ENCODE measurements at regions not wholly inside any gene's neighbourhood (a gene's known extent, or its start where the extent isn't known, plus 50 kb on each side); places are given as distances from the start of the nearest gene placed in this dataset.

GRCh38 chr12:127290251-127290650 is 976.7 kb upstream of the TMEM132C start:
- no peaks in the 10 kb centered on the region for H3K79me2 ChIP-seq (ENCODE audit: control insufficient read depth, insufficient read depth, low read length)
- intact Hi-C loops (cut with micrococcal nuclease; ENCODE audit: unreplicated experiment), result no loop called here
- ChIA-PET SMC1A (ENCODE audit: uncharacterized antibody, unreplicated experiment) (interaction anchor here (1.0 to 1.3 kb wide), 3 partner anchors 22 to 182 kb away, joined by 3 to 6 read pairs (median 4); no protein-coding TSS in a partner anchor), CTCF (interaction anchor here (1.5 to 1.7 kb wide), 2 partner anchors 181 to 364 kb away, joined by 4 to 5 read pairs; no protein-coding TSS in a partner anchor), RAD21 (ENCODE audit: unreplicated experiment) (interaction anchor here (1.7 kb wide), 1 partner anchor 181 kb away, joined by 6 read pairs; no protein-coding TSS in a partner anchor), POLR2A (no interaction called here)
- H4K20me1 ChIP-seq (ENCODE audit: control insufficient read depth, insufficient read depth), result no peaks in the 10 kb centered on the region
- no peak overlapping the region for H3K27ac ChIP-seq (ENCODE audit: control insufficient read depth, insufficient read depth)
- no peak for FAIRE-seq
- no peak for TF ChIP-seq FOS (IDR thresholded peaks at IDR 0.05; ENCODE audit: borderline replicate concordance, extremely low read depth, insufficient read length)
- no peak for TF ChIP-seq GATAD2B (conservative IDR thresholded peaks at IDR 0.05; ENCODE audit: low read depth)
- TF ChIP-seq TAF1 (IDR thresholded peaks at IDR 0.05; ENCODE audit: borderline replicate concordance, low read depth, low read length), result no peak
- no peak for TF ChIP-seq NFYA (IDR thresholded peaks at IDR 0.05; ENCODE audit: borderline replicate concordance, low read depth, low read length)
- TF ChIP-seq RELB (IDR thresholded peaks at IDR 0.05; ENCODE audit: low read depth), result no peak
- TF ChIP-seq NR2C1 (IDR thresholded peaks at IDR 0.05), result no peak
- no peak for TF ChIP-seq NKRF (conservative IDR thresholded peaks at IDR 0.05)
- TF ChIP-seq PKNOX1 (IDR thresholded peaks at IDR 0.05), result no peak
- no peak for TF ChIP-seq RELA (IDR thresholded peaks at IDR 0.05; ENCODE audit: borderline replicate concordance, partially characterized antibody)
- no peak for TF ChIP-seq STAT3 (IDR thresholded peaks at IDR 0.05; ENCODE audit: low read depth, low read length)
- TF ChIP-seq ZZZ3 (IDR thresholded peaks at IDR 0.05; ENCODE audit: control insufficient read depth, insufficient read length, low read depth), result no peak
- no peak for TF ChIP-seq ASH2L (IDR thresholded peaks at IDR 0.05; ENCODE audit: borderline replicate concordance, low read depth)
- TF ChIP-seq NR2C2 (IDR thresholded peaks at IDR 0.05; ENCODE audit: borderline replicate concordance, control insufficient read depth, insufficient read length, low read depth), result no peak
- no peak for TF ChIP-seq KDM1A (IDR thresholded peaks at IDR 0.05; ENCODE audit: borderline replicate concordance)
- TF ChIP-seq NFIC (IDR thresholded peaks at IDR 0.05; ENCODE audit: low read depth, low read length), result no peak
- no peak for TF ChIP-seq STAT1 (conservative IDR thresholded peaks at IDR 0.05)
- no peaks in the 10 kb centered on the region for H3K27me3 ChIP-seq (replicated peaks in 1 of 2; ENCODE audit: control insufficient read depth in 2 of 2, insufficient read depth in 2 of 2, low read length in 1 of 2)
- in situ Hi-C loops (cut with MboI), result no loop called here
- H3K9ac ChIP-seq (ENCODE audit: control insufficient read depth, insufficient read depth, low read length), result no peak overlapping the region
- no peak for DNase-seq (ENCODE audit: low read depth, low spot score)
- WGBS (ENCODE audit: insufficient coverage, insufficient replicate concordance, low lambda C conversion rate, missing lambda C conversion rate), result 31% methylated on average over 5 of the region's 5 CpGs
- no peaks in the 10 kb centered on the region for H3K9me3 ChIP-seq (replicated peaks; ENCODE audit: control insufficient read depth, insufficient read depth, low read length)
- no peaks in the 10 kb centered on the region for H3K36me3 ChIP-seq (ENCODE audit: control insufficient read depth in 2 of 2, insufficient read depth in 2 of 2, low read length in 1 of 2)
- no peak for ATAC-seq
- no peak overlapping the region for H3K4me3 ChIP-seq
- BruUV-seq (replicated peaks), result no TSS peak
- no peak overlapping the region for H3K4me2 ChIP-seq (ENCODE audit: control insufficient read depth, insufficient read depth)
- H2AFZ ChIP-seq (ENCODE audit: control insufficient read depth, low read depth, low read length), result no peak overlapping the region
- no peaks in the 10 kb centered on the region for H3K4me1 ChIP-seq (ENCODE audit: control insufficient read depth, insufficient read depth, low read length)
